ENCODE measurements at regions not wholly inside any gene's neighbourhood (a gene's known extent, or its start where the extent isn't known, plus 50 kb on each side); places are given as distances from the start of the nearest gene placed in this dataset.

DNA sequence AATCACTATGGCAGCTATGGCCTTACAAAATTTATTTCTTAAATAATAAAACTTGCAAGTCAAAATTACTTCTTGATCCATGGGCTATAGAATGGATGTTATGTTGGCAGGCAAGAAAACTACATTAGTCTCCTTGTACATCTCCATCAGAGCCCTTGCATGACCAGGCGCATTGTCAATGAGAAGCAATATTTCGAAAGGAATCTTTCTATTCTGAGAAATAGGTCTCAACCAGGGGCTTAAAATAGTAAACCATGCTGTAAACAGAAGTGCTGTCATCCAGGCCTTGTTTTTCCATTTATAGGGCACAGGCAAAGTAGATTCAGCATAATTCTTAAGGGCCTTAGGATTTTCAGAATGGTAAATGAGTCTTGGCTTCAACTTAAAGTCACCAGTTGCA is 220.1 kb downstream of the SREK1 start:
- Histone ChIP-seq H4K20me1 (replicated peaks in 1 of 2; ENCODE audit: control insufficient read depth in 1 of 2, insufficient read depth in 2 of 2, low read length in 2 of 2) (no peaks in the 10 kb centered on the region), H3K27me3 (replicated peaks in 1 of 4; ENCODE audit: control insufficient read depth in 3 of 4, extremely low read depth in 1 of 4, insufficient read depth in 3 of 4, low read length in 3 of 4) (no peaks in the 10 kb centered on the region), H2BK120ac (replicated peaks; ENCODE audit: low read depth, low read length) (no peak overlapping the region), H3K4me3 (ENCODE audit: extremely low read depth in 1 of 4, insufficient read depth in 2 of 4, low read depth in 3 of 4, low read length in 4 of 4) (no peak overlapping the region), H2BK20ac (ENCODE audit: low read length) (no peak overlapping the region), H3K14ac (ENCODE audit: insufficient read length) (no peak overlapping the region), H4K91ac (replicated peaks; ENCODE audit: insufficient read length, low read length) (no peak overlapping the region), H2AFZ (ENCODE audit: low read length) (no peak overlapping the region), H2BK12ac (ENCODE audit: low read depth, low read length) (no peak overlapping the region), H3K9me3 (ENCODE audit: insufficient read depth in 2 of 2, low read depth in 1 of 2, low read length in 1 of 2) (no peaks in the 10 kb centered on the region), H2AK5ac (ENCODE audit: low read depth, low read length) (no peak overlapping the region), H3K27ac (ENCODE audit: low read depth, low read length) (no peak overlapping the region), H3K79me2 (ENCODE audit: control insufficient read depth in 1 of 2, insufficient read depth in 2 of 2, low read length in 2 of 2) (no peaks in the 10 kb centered on the region), H3K4ac (replicated peaks; ENCODE audit: insufficient read length, low read depth, low read length) (no peak overlapping the region), H3K23me2 (ENCODE audit: low read depth, low read length) (no peaks in the 10 kb centered on the region), H3K4me1 (replicated peaks in 1 of 4; ENCODE audit: control insufficient read depth in 3 of 4, insufficient read depth in 4 of 4, low read length in 3 of 4) (no peaks in the 10 kb centered on the region), H3K4me2 (ENCODE audit: insufficient read depth in 1 of 2, low read depth in 2 of 2, low read length in 2 of 2) (no peak overlapping the region), H3K23ac (ENCODE audit: insufficient read length) (no peak overlapping the region), H2BK5ac (ENCODE audit: low read depth, low read length) (no peak overlapping the region), H4K8ac (ENCODE audit: extremely low read depth, insufficient read depth, low read length) (no peak overlapping the region), H3K79me1 (ENCODE audit: low read depth, low read length) (no peaks in the 10 kb centered on the region), H2BK15ac (ENCODE audit: low read length) (no peak overlapping the region), H3K56ac (replicated peaks; ENCODE audit: insufficient read length, low read depth, low read length) (no peak overlapping the region), H3K18ac (ENCODE audit: extremely low read depth, low read length) (no peak overlapping the region), H3K36me3 (ENCODE audit: control insufficient read depth in 2 of 4, insufficient read depth in 4 of 4, low read length in 3 of 4) (no peaks in the 10 kb centered on the region), H4K5ac (ENCODE audit: insufficient read length, low read depth, low read length) (no peak overlapping the region), H3K9ac (replicated peaks in 1 of 4; ENCODE audit: extremely low read depth in 1 of 4, low read depth in 3 of 4, low read length in 3 of 4) (no peak overlapping the region)
- ChIA-PET POLR2A (ENCODE audit: partially characterized antibody) (no interaction called here), CTCF (ENCODE audit: partially characterized antibody) (interaction anchor here (0.6 to 1.3 kb wide), 2 partner anchors 58 to 501 kb away, joined by 3 read pairs; no protein-coding TSS in a partner anchor)
- FAIRE-seq (no peak), DNase-seq (ENCODE audit: low read depth in 1 of 2, low spot score in 2 of 2) (no peak)
- WGBS, 2 experiments (ENCODE audit: extremely low coverage in 1 of 2, insufficient coverage in 1 of 2, insufficient read length in 1 of 2, insufficient replicate concordance in 2 of 2, low coverage in 1 of 2, low lambda C conversion rate in 2 of 2, missing lambda C conversion rate in 1 of 2): 85% methylated on average over 2 of the region's 2 CpGs; no CpG with 5 or more reads in 1 of the 2 experiments
- TF ChIP-seq SP1 (IDR thresholded peaks at IDR 0.05; ENCODE audit: low read depth, low read length) (no peak), BACH1 (IDR thresholded peaks at IDR 0.05; ENCODE audit: low read length) (no peak), RNF2 (IDR thresholded peaks at IDR 0.05; ENCODE audit: borderline replicate concordance, low read depth, low read length, missing control alignments, poor library complexity, severe bottlenecking) (no peak), SP2 (IDR thresholded peaks at IDR 0.05; ENCODE audit: low read length) (no peak), SRF (IDR thresholded peaks at IDR 0.05; ENCODE audit: low read depth, low read length) (no peak), RXRA (IDR thresholded peaks at IDR 0.05; ENCODE audit: insufficient read depth, low read depth, low read length) (no peak), JUND (IDR thresholded peaks at IDR 0.05; ENCODE audit: low read length) (no peak)
